Naive B cell (primary cell): ENCODE measurements at regions not wholly inside any gene's neighbourhood (a gene's known extent, or its start where the extent isn't known, plus 50 kb on each side); places are given as distances from the start of the nearest gene placed in this dataset.

Experiments used
- ATAC-seq, 2 donors: fragments of 150-1000 bp; cut with Tn5 transposase; 2 replicates each; pipeline ENCODE4 v1.10.0; 2021; ENCODE audit warnings: low read depth in 2 of 2, mild to moderate bottlenecking in 2 of 2, moderate library complexity in 2 of 2
- DNase-seq: peaks from one replicate; pipeline ENCODE4 v3.0.0; 2022
- H3K27ac Mint-ChIP-seq, 6 donors: one replicate each; pipeline ENCODE4 v1.8.0; 2020 to 2022; ENCODE audit warnings: mild to moderate bottlenecking in 6 of 6, mixed read lengths in 6 of 6, moderate library complexity in 5 of 6, inconsistent platforms in 2 of 6
- H3K27me3 Mint-ChIP-seq, 3 donors: one replicate each; pipeline ENCODE4 v1.8.0; 2021 to 2022; ENCODE audit warnings: mixed read lengths in 3 of 3, mild to moderate bottlenecking in 1 of 3
- H3K36me3 Mint-ChIP-seq, 2 donors: one replicate each; pipeline ENCODE4 v1.8.0; 2020 to 2022; ENCODE audit warnings: mixed read lengths in 2 of 2, inconsistent platforms in 1 of 2, mild to moderate bottlenecking in 1 of 2
- H3K4me1 Mint-ChIP-seq, 3 donors: one replicate each; pipeline ENCODE4 v1.8.0; 2020 to 2022; ENCODE audit warnings: mixed read lengths in 3 of 3, inconsistent platforms in 1 of 3, mild to moderate bottlenecking in 1 of 3, moderate library complexity in 1 of 3
- H3K4me3 Mint-ChIP-seq, 8 donors: one replicate each; pipeline ENCODE4 v1.8.0; 2020 to 2022; ENCODE audit warnings: mild to moderate bottlenecking in 8 of 8, mixed read lengths in 8 of 8, moderate library complexity in 8 of 8, inconsistent platforms in 2 of 8
- H3K9me3 Mint-ChIP-seq, 7 donors: one replicate each; pipeline ENCODE4 v1.8.0; 2020 to 2022; ENCODE audit warnings: mixed read lengths in 7 of 7, mild to moderate bottlenecking in 5 of 7, inconsistent platforms in 2 of 7, moderate library complexity in 1 of 7

DNA sequence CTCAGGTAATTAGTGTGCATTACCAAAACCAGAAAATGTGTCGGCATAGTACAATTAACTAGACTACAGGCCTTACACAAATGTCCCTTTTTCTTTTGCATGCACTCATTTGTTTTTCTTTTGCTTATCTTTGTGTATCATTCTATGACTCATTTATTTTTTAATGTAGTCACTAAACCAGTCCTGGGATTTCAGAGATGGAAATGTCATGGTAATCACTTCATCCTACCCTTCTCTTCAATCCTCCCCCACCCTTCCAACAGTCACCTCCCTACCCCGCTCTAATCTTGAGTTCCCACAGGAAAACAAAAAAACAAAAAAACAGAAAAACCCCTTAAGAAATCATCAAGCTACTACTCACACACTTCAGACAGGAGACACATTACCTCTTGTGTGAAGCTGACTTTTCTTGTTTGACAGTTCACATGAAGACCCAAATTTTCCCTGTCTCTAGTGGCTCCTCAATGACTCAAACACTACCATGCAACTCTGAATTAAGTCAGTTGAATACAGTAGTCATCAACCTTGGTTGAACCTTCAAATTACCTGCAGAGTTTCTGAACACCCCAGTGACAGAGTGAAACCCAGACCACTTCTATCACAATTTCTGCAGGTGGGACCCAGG is 242.4 kb upstream of the SALL1 start:
- Mint-ChIP-seq H3K36me3 (no peaks in the 10 kb centered on the region), H3K9me3 (peaks cover 2 to 27% (median 9%) of the 10 kb centered on the region in 7 donors), H3K27me3 (peaks cover 0 to 11% (median 4%) of the 10 kb centered on the region in 3 donors), H3K27ac (no peak overlapping the region), H3K4me3 (no peak overlapping the region), H3K4me1 (no peaks in the 10 kb centered on the region)
- no peak for ATAC-seq
- DNase-seq, result no peak

DNA sequence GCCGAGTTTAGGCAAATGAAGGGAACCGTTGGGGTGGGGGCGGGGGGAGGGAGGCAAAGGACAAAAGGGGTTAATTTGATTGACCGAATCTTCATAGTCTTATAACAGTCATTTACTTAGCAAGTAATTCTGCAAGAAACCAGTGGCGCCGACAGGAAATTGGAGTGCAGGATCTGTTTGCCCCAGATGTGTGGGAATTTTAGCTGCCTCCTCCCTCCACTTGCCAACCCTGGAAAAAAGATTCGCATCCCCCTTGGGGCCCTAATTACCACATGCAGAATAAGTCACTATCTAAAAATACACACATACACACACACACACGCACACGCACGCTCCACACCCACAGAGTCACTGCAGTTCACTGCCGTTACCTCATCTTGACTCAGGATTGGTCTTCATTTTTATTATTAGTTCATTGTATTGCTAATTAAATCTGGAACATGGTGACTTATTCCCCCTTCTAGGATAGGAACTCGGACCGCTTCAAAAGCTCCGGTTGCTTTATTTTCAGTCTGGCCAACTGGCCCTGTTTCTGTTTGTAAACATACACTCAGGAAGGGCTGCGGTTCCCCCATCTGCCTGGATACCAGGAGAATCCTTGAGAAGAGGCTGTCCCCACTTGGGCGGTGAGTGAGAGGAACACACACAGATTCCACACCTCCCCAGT is 241.6 kb upstream of the SALL1 start:
- H3K4me3 Mint-ChIP-seq, result peak overlapping the region in 1 of 8 donors; percentile 10
- H3K36me3 Mint-ChIP-seq, result no peaks in the 10 kb centered on the region
- ATAC-seq (no peak), DNase-seq (no peak)
- H3K9me3 Mint-ChIP-seq, result peaks cover 2 to 26% (median 8%) of the 10 kb centered on the region in 7 donors
- peaks cover 0 to 11% (median 4%) of the 10 kb centered on the region in 3 donors for H3K27me3 Mint-ChIP-seq
- no peak overlapping the region for H3K27ac Mint-ChIP-seq
- H3K4me1 Mint-ChIP-seq, result no peaks in the 10 kb centered on the region

DNA sequence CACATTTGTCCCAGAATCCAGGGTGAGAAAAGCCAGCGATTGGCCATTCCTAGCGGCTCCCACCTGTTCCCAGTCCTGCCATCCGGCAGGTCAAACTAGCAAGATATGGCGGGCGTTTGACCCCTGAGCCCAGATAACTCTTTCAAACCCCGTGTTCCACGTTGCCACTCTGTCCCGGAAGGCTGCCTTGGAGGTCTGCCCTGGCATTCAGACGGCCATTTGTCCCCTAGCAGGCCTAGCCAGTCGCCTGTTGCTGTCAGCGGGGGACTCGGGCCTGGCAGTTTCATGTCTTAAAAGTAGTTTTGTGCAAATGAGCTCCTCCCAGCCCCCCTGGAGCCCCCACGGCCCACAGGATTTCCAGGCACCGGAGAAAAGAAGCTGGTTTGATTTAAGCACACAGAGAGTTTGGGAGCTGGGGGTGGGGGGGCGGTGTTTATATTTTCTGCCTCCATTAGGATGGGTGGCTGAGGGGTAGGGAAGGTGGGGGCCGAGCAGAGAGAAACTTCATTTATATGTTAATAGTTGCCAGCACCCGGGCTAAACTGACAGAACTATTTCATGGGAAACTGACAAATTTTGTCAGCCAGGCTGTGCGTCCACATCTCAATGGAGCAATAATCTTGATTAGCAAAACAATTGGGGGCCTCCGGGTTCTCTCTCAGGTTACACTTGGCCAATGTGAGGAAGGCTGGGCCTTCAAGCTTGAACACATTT is 240.9 kb upstream of the SALL1 start:
- Mint-ChIP-seq H3K27me3 (peaks cover 0 to 11% (median 4%) of the 10 kb centered on the region in 3 donors), H3K27ac (no peak overlapping the region), H3K4me3 (no peak overlapping the region), H3K4me1 (no peaks in the 10 kb centered on the region), H3K9me3 (peaks cover 2 to 31% (median 8%) of the 10 kb centered on the region in 7 donors), H3K36me3 (no peaks in the 10 kb centered on the region)
- ATAC-seq (no peak), DNase-seq (no peak)

- no peak for ATAC-seq
- no peak overlapping the region for H3K27ac Mint-ChIP-seq
Measured at GRCh38 chr16:51390877-51391276, 239.8 kb upstream of the SALL1 start.

DNA sequence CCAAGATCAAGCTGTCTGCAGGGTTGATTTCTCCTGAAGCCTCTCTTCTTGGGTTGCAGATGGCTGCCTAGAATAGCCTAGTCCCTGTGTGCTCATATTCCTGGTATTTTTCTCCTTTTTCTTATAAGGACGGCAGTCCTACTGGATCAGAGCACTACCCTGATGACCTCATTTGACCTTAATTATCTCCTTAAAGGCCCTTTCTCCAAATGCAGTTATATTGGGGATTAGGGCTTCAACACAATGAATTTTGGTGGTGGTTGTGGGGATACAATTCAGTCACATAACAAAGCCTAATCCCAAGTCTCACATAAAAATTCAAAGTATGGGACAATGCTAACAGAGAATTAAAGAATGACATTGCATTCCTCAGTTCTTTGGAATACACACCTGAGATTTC is 238.8 kb upstream of the SALL1 start:
- ATAC-seq, result no peak
- no peak for DNase-seq
- Mint-ChIP-seq H3K9me3 (peaks cover 2 to 31% (median 8%) of the 10 kb centered on the region in 7 donors), H3K4me1 (no peaks in the 10 kb centered on the region), H3K27ac (no peak overlapping the region), H3K27me3 (peaks cover 0 to 11% (median 0%) of the 10 kb centered on the region in 3 donors), H3K36me3 (no peaks in the 10 kb centered on the region), H3K4me3 (no peak overlapping the region)

More at GRCh38 chr16:51390877-51391276, 239.8 kb upstream of the SALL1 start:
- H3K36me3 Mint-ChIP-seq, result no peaks in the 10 kb centered on the region
- no peak for DNase-seq
- H3K4me1 Mint-ChIP-seq, result no peaks in the 10 kb centered on the region
- no peak overlapping the region for H3K4me3 Mint-ChIP-seq
- H3K9me3 Mint-ChIP-seq, result peaks cover 2 to 31% (median 8%) of the 10 kb centered on the region in 7 donors
- peaks cover 0 to 11% (median 4%) of the 10 kb centered on the region in 3 donors for H3K27me3 Mint-ChIP-seq

GRCh38 chr16:51388516-51388951 is 237.5 kb upstream of the SALL1 start:
- no peaks in the 10 kb centered on the region for H3K4me1 Mint-ChIP-seq
- no peak for DNase-seq
- no peak for ATAC-seq
- H3K27ac Mint-ChIP-seq, result no peak overlapping the region
- H3K4me3 Mint-ChIP-seq, result no peak overlapping the region
- peaks cover 2 to 37% (median 7%) of the 10 kb centered on the region in 7 donors for H3K9me3 Mint-ChIP-seq
- no peaks in the 10 kb centered on the region for H3K36me3 Mint-ChIP-seq
- peaks cover 0 to 9% (median 0%) of the 10 kb centered on the region in 3 donors for H3K27me3 Mint-ChIP-seq

DNA sequence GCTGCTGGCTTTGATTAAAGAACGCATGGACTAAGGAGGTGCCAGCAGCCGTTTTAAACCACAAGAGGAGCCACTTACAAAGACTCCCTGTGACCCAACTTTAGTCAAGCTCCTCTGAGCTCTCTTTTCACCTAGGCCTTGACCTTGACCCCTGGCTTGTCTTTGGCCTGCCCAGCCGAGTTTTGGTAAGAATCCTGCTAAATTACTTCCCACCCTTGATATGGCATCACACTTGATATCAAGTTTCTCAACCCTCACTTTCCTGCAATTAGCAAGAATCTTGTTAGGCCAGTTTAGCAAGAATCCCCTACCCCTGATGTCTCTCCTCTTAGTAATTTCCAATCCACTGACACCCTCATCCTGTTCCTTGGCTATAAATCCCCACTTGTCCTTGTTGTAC is 232.8 kb upstream of the SALL1 start:
- ATAC-seq, result no peak
- Mint-ChIP-seq H3K27ac (no peak overlapping the region), H3K9me3 (peaks cover 0 to 25% (median 2%) of the 10 kb centered on the region in 7 donors), H3K4me1 (no peaks in the 10 kb centered on the region), H3K4me3 (no peak overlapping the region), H3K27me3 (no peaks in the 10 kb centered on the region), H3K36me3 (no peaks in the 10 kb centered on the region)
- DNase-seq, result no peak

GRCh38 chr16:51382940-51383339 is 231.9 kb upstream of the SALL1 start:
- Mint-ChIP-seq H3K36me3 (no peaks in the 10 kb centered on the region), H3K4me1 (no peaks in the 10 kb centered on the region), H3K9me3 (peaks cover 0 to 19% (median 3%) of the 10 kb centered on the region in 7 donors), H3K4me3 (no peak overlapping the region), H3K27me3 (no peaks in the 10 kb centered on the region), H3K27ac (no peak overlapping the region)
- no peak for ATAC-seq
- no peak for DNase-seq

DNA sequence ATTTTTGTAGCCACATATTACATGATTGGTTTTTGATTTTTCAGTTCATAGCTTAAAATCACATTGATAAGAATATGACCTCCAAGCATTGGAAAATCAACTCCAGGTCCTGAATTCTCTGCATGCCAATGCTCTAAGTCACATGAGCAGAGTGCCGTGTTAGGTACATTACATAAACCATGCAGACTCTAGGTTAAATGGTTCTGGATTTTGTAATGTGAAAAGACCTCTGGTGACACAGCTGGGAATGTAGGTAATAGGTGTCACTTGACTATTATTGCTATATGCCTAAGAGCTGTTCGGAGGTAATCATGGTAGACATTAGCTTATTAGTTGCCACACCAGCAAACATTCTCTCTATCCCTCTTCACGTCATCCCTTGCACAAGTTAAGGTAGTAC is 231.1 kb upstream of the SALL1 start:
- ATAC-seq (no peak), DNase-seq (no peak)
- Mint-ChIP-seq H3K4me3 (no peak overlapping the region), H3K27me3 (no peaks in the 10 kb centered on the region), H3K9me3 (peaks cover 0 to 14% (median 3%) of the 10 kb centered on the region in 7 donors), H3K36me3 (no peaks in the 10 kb centered on the region), H3K4me1 (no peaks in the 10 kb centered on the region), H3K27ac (no peak overlapping the region)

DNA sequence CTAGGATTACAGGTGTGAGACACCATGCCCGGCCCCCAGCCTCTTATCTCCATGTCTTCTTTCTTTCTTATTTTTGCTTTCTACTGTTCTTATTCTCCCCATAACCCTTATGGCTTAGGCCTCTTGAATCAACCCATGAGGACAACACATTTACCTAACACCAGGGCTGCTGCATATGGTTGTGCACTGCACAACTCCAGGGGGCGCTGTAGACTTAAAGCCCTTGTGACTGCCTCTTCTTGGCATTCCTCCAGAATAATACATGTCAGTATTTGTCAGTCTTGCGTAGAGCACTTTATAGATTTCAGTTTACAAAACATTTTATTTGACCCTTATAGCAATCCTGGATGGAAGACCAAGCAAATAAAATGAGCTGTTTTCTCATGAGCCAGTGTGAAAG is 225.0 kb upstream of the SALL1 start:
- H3K36me3 Mint-ChIP-seq, result no peaks in the 10 kb centered on the region
- ATAC-seq, result no peak
- peaks cover 0 to 16% (median 0%) of the 10 kb centered on the region in 7 donors for H3K9me3 Mint-ChIP-seq
- no peaks in the 10 kb centered on the region for H3K4me1 Mint-ChIP-seq
- no peak for DNase-seq
- no peak overlapping the region for H3K4me3 Mint-ChIP-seq
- no peaks in the 10 kb centered on the region for H3K27me3 Mint-ChIP-seq
- H3K27ac Mint-ChIP-seq, result no peak overlapping the region

- ATAC-seq, result no peak
- no peak overlapping the region for H3K27ac Mint-ChIP-seq
- H3K9me3 Mint-ChIP-seq, result peaks cover 0 to 16% (median 0%) of the 10 kb centered on the region in 7 donors
- no peaks in the 10 kb centered on the region for H3K27me3 Mint-ChIP-seq
- DNase-seq, result no peak
- H3K36me3 Mint-ChIP-seq, result no peaks in the 10 kb centered on the region
- H3K4me3 Mint-ChIP-seq, result no peak overlapping the region
- H3K4me1 Mint-ChIP-seq, result no peaks in the 10 kb centered on the region
Measured at GRCh38 chr16:51374790-51375189, 223.7 kb upstream of the SALL1 start.

- Mint-ChIP-seq H3K4me3 (no peak overlapping the region), H3K27ac (no peak overlapping the region), H3K36me3 (no peaks in the 10 kb centered on the region), H3K9me3 (peaks cover 0 to 17% (median 0%) of the 10 kb centered on the region in 7 donors), H3K27me3 (peaks cover 0 to 1% (median 0%) of the 10 kb centered on the region in 3 donors), H3K4me1 (no peaks in the 10 kb centered on the region)
- DNase-seq, result no peak
- ATAC-seq, result no peak
Measured at GRCh38 chr16:51374346-51374745, 223.3 kb upstream of the SALL1 start.

DNA sequence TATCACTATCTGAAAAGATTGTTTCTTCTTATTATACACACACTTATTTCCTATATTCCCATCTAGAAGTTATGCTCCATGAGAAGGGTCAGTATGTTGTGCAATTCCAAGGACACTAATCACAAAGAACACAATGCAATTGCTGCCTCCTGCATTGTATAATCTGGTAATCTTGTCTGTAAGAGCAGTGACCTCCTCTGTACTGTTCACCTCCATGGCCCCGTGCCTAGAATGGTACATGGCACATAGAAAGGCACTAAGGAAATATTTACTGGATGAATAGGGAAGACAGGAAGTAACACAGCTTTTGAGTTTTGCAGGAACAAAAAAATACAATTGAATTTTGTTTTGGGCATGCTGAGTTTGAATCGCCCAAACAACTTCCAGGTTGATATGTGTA is 214.6 kb upstream of the SALL1 start:
- Mint-ChIP-seq H3K27me3 (peaks cover 0 to 11% (median 5%) of the 10 kb centered on the region in 3 donors), H3K4me1 (no peaks in the 10 kb centered on the region), H3K36me3 (no peaks in the 10 kb centered on the region), H3K27ac (no peak overlapping the region), H3K9me3 (peaks cover 0 to 9% (median 0%) of the 10 kb centered on the region in 7 donors), H3K4me3 (no peak overlapping the region)
- DNase-seq (no peak), ATAC-seq (no peak)
